ENCODE measurements at regions not wholly inside any gene's neighbourhood (a gene's known extent, or its start where the extent isn't known, plus 50 kb on each side); places are given as distances from the start of the nearest gene placed in this dataset.
"Not testable (repeated sequence)": the region's sequence is repeated elsewhere in the genome, so short reads cannot be mapped to it uniquely, and the experiment has no call there.

DNA sequence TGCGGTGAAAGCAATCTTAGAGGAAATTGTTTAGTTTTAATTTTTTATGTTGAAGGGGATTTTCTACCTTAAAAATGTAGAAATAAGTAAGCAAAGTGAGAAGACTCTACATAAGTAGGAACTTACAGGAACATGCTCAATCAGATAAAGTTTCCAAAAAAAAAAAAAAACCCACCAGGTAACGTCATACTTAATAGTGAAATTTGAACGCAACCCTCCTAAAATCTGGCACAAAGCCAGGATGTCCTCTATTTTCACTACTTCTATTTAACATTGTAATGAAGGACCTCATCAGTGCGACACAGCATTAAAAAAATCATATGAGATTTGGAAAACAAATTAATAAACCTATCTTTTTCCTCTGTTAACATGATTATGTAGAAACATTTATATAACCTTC is 135.0 kb upstream of the FAT4 start:
- Histone ChIP-seq H3K79me2 (ENCODE audit: control insufficient read depth, low read length) (no peaks in the 10 kb centered on the region), H3K4me3 (ENCODE audit: low read length) (no peak overlapping the region), H3F3A (ENCODE audit: control insufficient read depth, insufficient read depth) (no peaks in the 10 kb centered on the region), H3K9me2 (replicated peaks; ENCODE audit: control insufficient read depth, low read length) (no peaks in the 10 kb centered on the region), H4K20me1 (ENCODE audit: control insufficient read depth, insufficient read depth, low read depth, low read length) (no peaks in the 10 kb centered on the region), H3K9me3 (ENCODE audit: control insufficient read depth, insufficient read depth, low read length) (no peaks in the 10 kb centered on the region), H3K27ac (ENCODE audit: low read depth, low read length) (no peak overlapping the region), H3K4me1 (ENCODE audit: control insufficient read depth, low read length) (no peaks in the 10 kb centered on the region), H3K4me2 (ENCODE audit: low read length) (no peak overlapping the region), H3K36me3 (ENCODE audit: control insufficient read depth, low read length) (no peaks in the 10 kb centered on the region), H3K27me3 (ENCODE audit: control insufficient read depth, low read length) (no peaks in the 10 kb centered on the region)
- TF ChIP-seq, protein P1, sequence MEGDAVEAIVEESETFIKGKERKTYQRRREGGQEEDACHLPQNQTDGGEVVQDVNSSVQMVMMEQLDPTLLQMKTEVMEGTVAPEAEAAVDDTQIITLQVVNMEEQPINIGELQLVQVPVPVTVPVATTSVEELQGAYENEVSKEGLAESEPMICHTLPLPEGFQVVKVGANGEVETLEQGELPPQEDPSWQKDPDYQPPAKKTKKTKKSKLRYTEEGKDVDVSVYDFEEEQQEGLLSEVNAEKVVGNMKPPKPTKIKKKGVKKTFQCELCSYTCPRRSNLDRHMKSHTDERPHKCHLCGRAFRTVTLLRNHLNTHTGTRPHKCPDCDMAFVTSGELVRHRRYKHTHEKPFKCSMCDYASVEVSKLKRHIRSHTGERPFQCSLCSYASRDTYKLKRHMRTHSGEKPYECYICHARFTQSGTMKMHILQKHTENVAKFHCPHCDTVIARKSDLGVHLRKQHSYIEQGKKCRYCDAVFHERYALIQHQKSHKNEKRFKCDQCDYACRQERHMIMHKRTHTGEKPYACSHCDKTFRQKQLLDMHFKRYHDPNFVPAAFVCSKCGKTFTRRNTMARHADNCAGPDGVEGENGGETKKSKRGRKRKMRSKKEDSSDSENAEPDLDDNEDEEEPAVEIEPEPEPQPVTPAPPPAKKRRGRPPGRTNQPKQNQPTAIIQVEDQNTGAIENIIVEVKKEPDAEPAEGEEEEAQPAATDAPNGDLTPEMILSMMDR (IDR thresholded peaks at IDR 0.05; ENCODE audit: low read depth, low read length, poor library complexity, severe bottlenecking): no peak
- TF ChIP-seq EZH2phosphoT487 (IDR thresholded peaks at IDR 0.05; ENCODE audit: borderline replicate concordance, low read length): no peak

DNA sequence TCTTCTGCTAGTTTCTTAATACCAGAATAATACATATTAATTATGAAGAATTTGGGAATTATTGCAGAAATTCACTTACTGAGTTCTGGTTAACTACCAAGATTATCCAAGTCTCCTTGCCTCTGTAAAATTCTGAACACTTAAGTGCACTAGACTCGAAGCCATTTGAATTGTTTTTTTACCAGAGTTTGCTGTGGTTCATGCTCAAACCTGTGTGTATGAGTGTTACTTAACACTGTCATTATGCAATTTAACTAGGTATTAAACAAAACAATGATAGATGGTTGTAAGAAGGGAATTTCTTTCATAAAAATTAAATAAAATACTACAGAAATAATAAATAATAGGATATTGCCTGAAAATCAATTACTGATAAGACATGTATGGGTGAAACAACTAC is 145.6 kb upstream of the FAT4 start:
- Histone ChIP-seq H3K9me3 (ENCODE audit: control insufficient read depth, insufficient read depth, low read length) (no peaks in the 10 kb centered on the region), H3K4me1 (ENCODE audit: control insufficient read depth, low read length) (no peaks in the 10 kb centered on the region), H3K4me3 (ENCODE audit: low read length) (no peak overlapping the region), H4K20me1 (ENCODE audit: control insufficient read depth, insufficient read depth, low read depth, low read length) (no peaks in the 10 kb centered on the region), H3K9me2 (replicated peaks; ENCODE audit: control insufficient read depth, low read length) (no peaks in the 10 kb centered on the region), H3K36me3 (ENCODE audit: control insufficient read depth, low read length) (no peaks in the 10 kb centered on the region), H3K27me3 (ENCODE audit: control insufficient read depth, low read length) (no peaks in the 10 kb centered on the region), H3K27ac (ENCODE audit: low read depth, low read length) (no peak overlapping the region), H3K4me2 (ENCODE audit: low read length) (no peak overlapping the region), H3F3A (ENCODE audit: control insufficient read depth, insufficient read depth) (no peaks in the 10 kb centered on the region), H3K79me2 (ENCODE audit: control insufficient read depth, low read length) (no peaks in the 10 kb centered on the region)
- no peak for TF ChIP-seq EZH2phosphoT487 (IDR thresholded peaks at IDR 0.05; ENCODE audit: borderline replicate concordance, low read length)
- TF ChIP-seq, protein P1 (IDR thresholded peaks at IDR 0.05; ENCODE audit: low read depth, low read length, poor library complexity, severe bottlenecking): no peak

DNA sequence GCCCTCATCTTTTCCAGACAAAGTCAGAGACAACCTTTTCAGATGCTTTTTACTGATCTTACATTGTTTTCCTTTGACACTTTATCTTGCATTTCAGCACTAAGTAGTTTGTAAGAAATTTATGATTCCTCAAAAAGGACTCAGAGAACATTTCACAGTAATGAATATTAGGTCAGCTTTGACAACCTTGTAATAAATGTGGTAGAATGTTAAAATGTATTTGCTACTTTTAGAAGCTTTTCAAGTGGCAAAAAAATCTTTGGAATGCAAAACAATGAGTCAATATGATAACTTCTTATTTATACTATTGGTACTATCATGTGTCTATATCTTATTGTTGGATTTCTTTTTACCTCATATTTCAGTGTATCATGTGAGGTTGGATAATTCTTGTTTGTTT is 146.2 kb upstream of the FAT4 start:
- H3K9me3 ChIP-seq (ENCODE audit: control insufficient read depth, insufficient read depth, low read length): no peaks in the 10 kb centered on the region
- no peaks in the 10 kb centered on the region for H3K79me2 ChIP-seq (ENCODE audit: control insufficient read depth, low read length)
- no peak overlapping the region for H3K27ac ChIP-seq (ENCODE audit: low read depth, low read length)
- no peak overlapping the region for H3K4me2 ChIP-seq (ENCODE audit: low read length)
- no peaks in the 10 kb centered on the region for H3K9me2 ChIP-seq (replicated peaks; ENCODE audit: control insufficient read depth, low read length)
- H4K20me1 ChIP-seq (ENCODE audit: control insufficient read depth, insufficient read depth, low read depth, low read length): no peaks in the 10 kb centered on the region
- no peaks in the 10 kb centered on the region for H3F3A ChIP-seq (ENCODE audit: control insufficient read depth, insufficient read depth)
- TF ChIP-seq EZH2phosphoT487 (IDR thresholded peaks at IDR 0.05; ENCODE audit: borderline replicate concordance, low read length): no peak
- TF ChIP-seq, protein P1 (IDR thresholded peaks at IDR 0.05; ENCODE audit: low read depth, low read length, poor library complexity, severe bottlenecking): no peak
- H3K4me3 ChIP-seq (ENCODE audit: low read length): no peak overlapping the region
- no peaks in the 10 kb centered on the region for H3K27me3 ChIP-seq (ENCODE audit: control insufficient read depth, low read length)
- H3K4me1 ChIP-seq (ENCODE audit: control insufficient read depth, low read length): no peaks in the 10 kb centered on the region
- H3K36me3 ChIP-seq (ENCODE audit: control insufficient read depth, low read length): no peaks in the 10 kb centered on the region

DNA sequence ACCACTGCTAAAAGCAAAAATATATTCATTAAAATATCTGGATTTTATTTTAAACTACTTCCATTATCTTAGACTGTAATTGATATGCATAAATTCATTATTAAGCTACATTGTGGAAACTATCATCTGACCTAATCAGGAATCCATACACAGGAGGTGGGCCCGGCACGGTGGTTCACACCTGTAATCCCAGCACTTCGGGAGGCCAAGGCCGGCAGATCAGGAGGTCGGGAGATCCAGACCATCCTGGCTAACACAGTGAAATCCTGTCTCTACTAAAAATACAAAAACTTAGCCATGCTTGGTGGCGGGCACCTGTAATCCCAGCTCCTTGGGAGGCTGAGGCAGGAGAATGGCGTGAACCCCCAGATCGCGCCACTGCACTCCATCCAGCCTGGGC is 148.7 kb upstream of the FAT4 start:
- not testable (repeated sequence) for H3K4me3 ChIP-seq (ENCODE audit: low read length); H3K4me1 ChIP-seq (ENCODE audit: control insufficient read depth, low read length); H3K27ac ChIP-seq (ENCODE audit: low read depth, low read length); H3K27me3 ChIP-seq (ENCODE audit: control insufficient read depth, low read length); H3K79me2 ChIP-seq (ENCODE audit: control insufficient read depth, low read length); H4K20me1 ChIP-seq (ENCODE audit: control insufficient read depth, insufficient read depth, low read depth, low read length); H3K9me3 ChIP-seq (ENCODE audit: control insufficient read depth, insufficient read depth, low read length); H3K9me2 ChIP-seq (replicated peaks; ENCODE audit: control insufficient read depth, low read length); H3K36me3 ChIP-seq (ENCODE audit: control insufficient read depth, low read length); H3F3A ChIP-seq (ENCODE audit: control insufficient read depth, insufficient read depth); H3K4me2 ChIP-seq (ENCODE audit: low read length)

Data from DOHH2 (cell line).